GM21526 (cell line): ENCODE measurements at regions not wholly inside any gene's neighbourhood (a gene's known extent, or its start where the extent isn't known, plus 50 kb on each side); places are given as distances from the start of the nearest gene placed in this dataset.

Experiments
- ATAC-seq: cut with Tn5 transposase; IDR thresholded peaks from one replicate; pipeline ENCODE4 v1.9.1; 2021; ENCODE audit warnings: moderate library complexity; ENCODE audit not compliant: unreplicated experiment, low FRiP score

DNA sequence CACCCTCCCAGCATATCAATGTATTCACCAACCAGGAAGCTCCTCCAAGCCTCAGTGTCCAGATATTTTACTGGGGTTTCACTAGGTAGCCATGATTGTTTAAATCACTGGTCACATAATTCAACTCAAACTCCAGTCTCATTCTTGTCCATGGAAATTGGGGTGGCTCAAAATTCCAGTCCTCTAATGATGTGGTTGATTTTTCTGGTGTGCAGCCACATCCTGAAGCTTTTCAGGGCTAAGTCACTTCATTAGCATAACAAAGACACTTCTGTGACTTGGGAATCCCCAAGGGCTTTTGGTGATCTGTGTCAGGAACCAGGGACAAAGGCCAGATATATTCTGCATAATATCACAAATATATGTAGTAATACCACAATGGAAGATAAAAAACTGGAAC lies 786.9 kb upstream of the IGFBP3 start:
- no peak for ATAC-seq

GRCh38 chr7:46705386-46706255 lies 784.5 kb upstream of the IGFBP3 start:
- ATAC-seq: no peak

- ATAC-seq: no peak
Observed at GRCh38 chr7:46696741-46697140, 775.7 kb upstream of the IGFBP3 start.

GRCh38 chr7:46695051-46695708 lies 774.1 kb upstream of the IGFBP3 start:
- ATAC-seq: no peak

DNA sequence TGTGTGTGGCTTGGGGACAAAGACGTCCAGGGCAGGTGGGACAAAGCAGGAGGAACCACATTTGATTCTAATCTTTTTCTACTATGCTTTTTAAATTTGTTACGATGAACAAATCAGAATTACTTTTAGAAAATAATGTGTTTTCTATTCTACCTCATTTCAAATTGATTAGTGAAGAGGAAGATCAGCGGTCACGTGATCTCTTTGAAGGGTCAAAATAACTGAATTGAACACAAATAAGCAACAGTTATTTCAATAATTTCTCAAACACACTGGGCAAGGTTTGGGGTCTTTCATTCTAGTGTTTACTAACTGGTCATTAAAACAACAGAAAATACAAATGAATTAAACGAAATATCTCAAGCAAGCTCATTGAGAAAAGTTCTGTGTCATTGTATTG lies 773.0 kb upstream of the IGFBP3 start:
- no peak for ATAC-seq

GRCh38 chr7:46687203-46687602 lies 766.1 kb upstream of the IGFBP3 start:
- no peak for ATAC-seq

GRCh38 chr7:46685051-46685450 lies 764.0 kb upstream of the IGFBP3 start:
- no peak for ATAC-seq

GRCh38 chr7:46682836-46683624 lies 762.0 kb upstream of the IGFBP3 start:
- ATAC-seq: no peak

DNA sequence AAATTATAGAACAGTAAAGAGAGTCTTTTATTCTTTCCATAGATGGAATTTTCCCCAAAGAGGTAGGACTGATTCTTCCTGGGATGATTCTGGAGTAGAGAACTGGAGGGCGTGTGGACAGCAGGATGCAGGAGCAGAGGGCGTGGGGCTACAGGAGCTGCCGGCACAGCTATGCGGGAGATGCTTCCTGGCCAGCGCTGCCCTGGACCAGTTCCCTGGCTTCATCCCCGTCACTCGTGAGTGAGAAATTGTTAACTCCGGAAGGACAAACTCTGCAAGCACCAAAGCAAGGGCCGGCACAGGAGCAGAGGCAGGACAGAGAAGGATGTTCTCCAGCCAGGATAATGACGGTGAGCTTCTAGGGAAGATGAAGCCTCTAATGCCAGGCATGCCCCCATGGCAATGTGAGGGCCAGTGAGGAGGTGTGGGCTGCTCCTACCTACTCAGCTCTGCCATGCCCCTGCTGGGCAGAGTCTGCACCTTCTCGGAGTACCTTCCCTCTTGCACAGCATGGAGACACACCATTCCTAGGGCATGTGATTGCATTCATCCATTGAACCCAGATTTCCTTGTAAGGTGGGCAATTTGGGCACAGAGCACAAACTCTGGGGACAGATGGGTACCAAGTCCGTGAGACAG lies 760.9 kb upstream of the IGFBP3 start:
- no peak for ATAC-seq

DNA sequence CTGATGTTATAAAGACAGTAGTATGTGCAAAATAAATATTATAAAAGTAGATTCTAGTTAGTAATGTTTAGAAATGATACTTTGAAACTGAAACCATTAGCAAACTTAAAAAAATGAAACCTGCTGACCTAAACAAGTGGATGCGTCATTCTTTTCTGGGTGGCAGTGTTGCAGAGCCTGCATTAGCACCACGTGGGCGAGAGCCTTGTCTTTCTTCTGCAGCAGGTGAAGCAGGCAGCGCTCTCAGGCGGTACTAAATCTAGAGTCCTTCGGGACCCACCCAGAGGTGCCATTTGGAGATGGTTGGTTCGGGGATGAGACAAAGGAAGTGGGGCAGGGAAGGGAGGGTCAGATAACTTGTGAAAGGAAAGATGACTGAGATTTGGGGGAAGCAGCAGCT lies 759.1 kb upstream of the IGFBP3 start:
- ATAC-seq: no peak

- no peak for ATAC-seq
Observed at GRCh38 chr7:46679671-46680070, 758.6 kb upstream of the IGFBP3 start.

- no peak for ATAC-seq
Observed at GRCh38 chr7:46678421-46678820, 757.3 kb upstream of the IGFBP3 start.

DNA sequence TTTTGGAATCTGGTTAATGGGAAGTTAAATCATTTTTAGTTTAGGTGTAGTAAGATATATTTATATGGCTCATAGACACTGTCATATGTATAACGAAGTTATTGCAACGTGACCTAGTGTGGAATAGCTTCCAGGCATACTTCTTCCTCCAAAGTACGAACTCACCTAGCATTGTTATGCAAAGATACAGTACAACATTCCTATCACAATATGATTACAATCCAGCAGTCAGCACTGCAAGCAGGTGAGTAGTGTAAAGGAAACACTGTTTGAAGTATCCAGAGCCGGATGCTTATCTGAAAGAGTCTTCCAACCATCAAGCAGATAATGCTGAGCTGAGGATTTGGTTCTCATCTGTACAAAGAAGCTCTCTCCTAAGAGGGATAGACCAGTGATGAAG lies 754.4 kb upstream of the IGFBP3 start:
- no peak for ATAC-seq

DNA sequence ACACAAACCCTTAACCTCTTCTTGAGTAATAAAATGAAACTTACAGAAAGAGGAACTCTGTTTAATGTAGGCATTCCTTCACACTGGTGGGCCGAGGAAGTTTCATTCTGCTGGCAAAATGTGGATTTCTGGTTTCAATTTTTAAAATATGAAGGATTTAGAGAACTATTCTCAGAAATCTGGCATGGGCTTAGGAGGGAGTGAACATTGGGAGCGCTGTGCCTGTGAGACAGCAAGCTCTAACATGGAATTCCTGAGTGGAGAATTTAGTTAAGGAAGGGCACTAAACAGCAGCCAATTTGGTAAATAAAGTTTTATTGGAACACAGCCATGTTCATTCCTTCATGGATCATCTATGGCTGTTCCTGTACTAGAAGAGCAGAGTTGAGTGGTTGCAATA lies 751.8 kb upstream of the IGFBP3 start:
- no peak for ATAC-seq

GRCh38 chr7:46671108-46671769 lies 750.2 kb upstream of the IGFBP3 start:
- no peak for ATAC-seq

DNA sequence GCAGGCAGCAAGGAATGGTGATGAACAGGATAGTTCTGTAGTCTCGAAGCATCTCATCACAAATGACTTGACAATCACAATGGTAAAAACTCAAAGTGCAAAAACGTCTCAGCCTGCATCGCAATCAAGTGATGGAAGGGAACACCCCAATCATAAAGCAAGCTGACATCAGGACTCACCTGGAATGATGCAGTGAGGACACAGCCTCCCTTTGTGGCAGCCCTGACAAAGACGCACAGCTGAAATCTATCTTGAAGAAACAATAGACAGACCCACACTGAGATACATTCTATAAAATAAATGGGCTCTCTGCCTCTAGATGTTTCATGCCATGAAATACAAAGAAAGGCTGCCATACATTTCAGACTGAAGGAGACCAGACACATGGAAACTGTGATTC lies 748.0 kb upstream of the IGFBP3 start:
- no peak for ATAC-seq

DNA sequence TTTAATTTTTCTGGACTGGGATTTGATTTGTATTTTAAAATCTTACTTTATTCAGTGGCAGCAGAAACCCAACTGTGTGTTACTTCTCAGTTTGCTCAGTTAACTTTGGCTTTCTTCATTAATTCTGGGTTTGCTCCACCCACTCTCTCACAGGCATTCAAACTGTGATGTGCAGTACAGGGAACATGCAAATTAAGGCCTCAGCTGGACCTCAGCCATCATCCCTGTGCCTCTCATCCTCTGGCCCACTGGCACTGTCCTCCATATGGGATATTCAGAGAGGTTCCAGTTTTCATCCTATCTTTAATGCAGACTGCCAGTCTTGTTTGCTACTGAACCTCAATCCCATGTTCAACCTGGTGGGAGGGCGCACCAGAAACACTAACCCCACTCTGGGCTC lies 743.4 kb upstream of the IGFBP3 start:
- ATAC-seq: no peak

- no peak for ATAC-seq
Observed at GRCh38 chr7:46663025-46663424, 742.0 kb upstream of the IGFBP3 start.

GRCh38 chr7:46661431-46661830 lies 740.4 kb upstream of the IGFBP3 start:
- no peak for ATAC-seq

- ATAC-seq: no peak
Observed at GRCh38 chr7:46660402-46660980, 739.4 kb upstream of the IGFBP3 start.
